ENCODE measurements at regions not wholly inside any gene's neighbourhood (a gene's known extent, or its start where the extent isn't known, plus 50 kb on each side); places are given as distances from the start of the nearest gene placed in this dataset.
"Not testable (repeated sequence)": the region's sequence is repeated elsewhere in the genome, so short reads cannot be mapped to it uniquely, and the experiment has no call there.

GRCh38 chr5:42309865-42310264 lies 113.4 kb upstream of the GHR start:
- no peak for DNase-seq (ENCODE audit: low read depth)
- TF ChIP-seq, protein P1, sequence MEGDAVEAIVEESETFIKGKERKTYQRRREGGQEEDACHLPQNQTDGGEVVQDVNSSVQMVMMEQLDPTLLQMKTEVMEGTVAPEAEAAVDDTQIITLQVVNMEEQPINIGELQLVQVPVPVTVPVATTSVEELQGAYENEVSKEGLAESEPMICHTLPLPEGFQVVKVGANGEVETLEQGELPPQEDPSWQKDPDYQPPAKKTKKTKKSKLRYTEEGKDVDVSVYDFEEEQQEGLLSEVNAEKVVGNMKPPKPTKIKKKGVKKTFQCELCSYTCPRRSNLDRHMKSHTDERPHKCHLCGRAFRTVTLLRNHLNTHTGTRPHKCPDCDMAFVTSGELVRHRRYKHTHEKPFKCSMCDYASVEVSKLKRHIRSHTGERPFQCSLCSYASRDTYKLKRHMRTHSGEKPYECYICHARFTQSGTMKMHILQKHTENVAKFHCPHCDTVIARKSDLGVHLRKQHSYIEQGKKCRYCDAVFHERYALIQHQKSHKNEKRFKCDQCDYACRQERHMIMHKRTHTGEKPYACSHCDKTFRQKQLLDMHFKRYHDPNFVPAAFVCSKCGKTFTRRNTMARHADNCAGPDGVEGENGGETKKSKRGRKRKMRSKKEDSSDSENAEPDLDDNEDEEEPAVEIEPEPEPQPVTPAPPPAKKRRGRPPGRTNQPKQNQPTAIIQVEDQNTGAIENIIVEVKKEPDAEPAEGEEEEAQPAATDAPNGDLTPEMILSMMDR (IDR thresholded peaks at IDR 0.05; ENCODE audit: control insufficient read depth, insufficient read depth, low read depth, low read length, missing control alignments): no peak
- H3K4me3 ChIP-seq (ENCODE audit: control insufficient read depth, low read depth, low read length): no peak overlapping the region

- TF ChIP-seq, protein P1 (IDR thresholded peaks at IDR 0.05; ENCODE audit: control insufficient read depth, insufficient read depth, low read depth, low read length, missing control alignments): no peak
- H3K4me3 ChIP-seq (ENCODE audit: control insufficient read depth, low read depth, low read length): no peak overlapping the region
- DNase-seq (ENCODE audit: low read depth): no peak
Observed at GRCh38 chr5:42315214-42315613, 108.0 kb upstream of the GHR start.

- TF ChIP-seq, protein P1 (IDR thresholded peaks at IDR 0.05; ENCODE audit: control insufficient read depth, insufficient read depth, low read depth, low read length, missing control alignments): no peak
- no peak for DNase-seq (ENCODE audit: low read depth)
- no peak overlapping the region for H3K4me3 ChIP-seq (ENCODE audit: control insufficient read depth, low read depth, low read length)
Observed at GRCh38 chr5:42317575-42317974, 105.7 kb upstream of the GHR start.

- not testable (repeated sequence) for DNase-seq (ENCODE audit: low read depth); H3K4me3 ChIP-seq (ENCODE audit: control insufficient read depth, low read depth, low read length)
Observed at GRCh38 chr5:42319546-42319945, 103.7 kb upstream of the GHR start.

GRCh38 chr5:42321785-42322184 lies 101.5 kb upstream of the GHR start:
- no peak overlapping the region for H3K4me3 ChIP-seq (ENCODE audit: control insufficient read depth, low read depth, low read length)
- TF ChIP-seq, protein P1 (IDR thresholded peaks at IDR 0.05; ENCODE audit: control insufficient read depth, insufficient read depth, low read depth, low read length, missing control alignments): no peak
- no peak for DNase-seq (ENCODE audit: low read depth)

GRCh38 chr5:42337143-42337542 lies 86.1 kb upstream of the GHR start:
- TF ChIP-seq, protein P1 (IDR thresholded peaks at IDR 0.05; ENCODE audit: control insufficient read depth, insufficient read depth, low read depth, low read length, missing control alignments): no peak
- no peak overlapping the region for H3K4me3 ChIP-seq (ENCODE audit: control insufficient read depth, low read depth, low read length)
- no peak for DNase-seq (ENCODE audit: low read depth)

DNA sequence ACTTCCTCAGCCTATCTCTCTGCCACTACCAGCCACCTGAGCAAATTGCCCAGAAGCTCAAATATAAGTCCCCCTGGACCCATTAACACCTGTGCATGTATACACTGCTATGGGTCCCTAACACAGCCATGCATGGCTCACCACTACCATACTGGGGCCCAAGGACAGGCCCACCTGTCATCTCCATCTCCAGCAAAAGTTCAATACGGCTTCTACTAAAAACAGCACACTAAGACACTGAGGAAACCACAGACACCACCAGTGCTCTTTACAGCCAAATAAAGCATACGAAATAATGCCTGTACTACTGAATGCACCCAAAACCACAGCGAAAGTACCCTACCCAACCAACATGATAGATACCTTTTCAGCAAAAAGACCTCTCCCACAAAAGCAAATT lies 85.6 kb upstream of the GHR start:
- H3K4me3 ChIP-seq (ENCODE audit: control insufficient read depth, low read depth, low read length): no peak overlapping the region
- TF ChIP-seq, protein P1 (IDR thresholded peaks at IDR 0.05; ENCODE audit: control insufficient read depth, insufficient read depth, low read depth, low read length, missing control alignments): no peak
- DNase-seq (ENCODE audit: low read depth): no peak

Measured in AG09309 (cell line).